Activated CD8-positive, alpha-beta T cell treated with anti-CD3 and anti-CD28 coated beads for 36 hours (primary cell): ENCODE measurements at regions not wholly inside any gene's neighbourhood (a gene's known extent, or its start where the extent isn't known, plus 50 kb on each side); places are given as distances from the start of the nearest gene placed in this dataset.
A peak's percentile ranks its signal among the peaks of the same experiment; 100 is the strongest.
"Not testable (repeated sequence)": the region's sequence is repeated elsewhere in the genome, so short reads cannot be mapped to it uniquely, and the experiment has no call there.

Experiments used
- ATAC-seq: fragments of 200-7000 bp; cut with Tn5 transposase; one replicate; pipeline ENCODE4 v1.10.0; 2021; ENCODE audit warnings: mild to moderate bottlenecking, moderate library complexity
- CTCF ChIA-PET: fragments of 350-600 bp; sonication (Branson Sonifier 250); formaldehyde crosslinking; loops from one replicate; lab custom pipeline; 2021; ENCODE audit warnings: antibody characterized with exemption; lab: Charles Lee
- POLR2A ChIA-PET: fragments of 350-600 bp; sonication (Branson Sonifier 250); formaldehyde crosslinking; loops from one replicate; lab custom pipeline; 2021; ENCODE audit warnings: antibody characterized with exemption; lab: Charles Lee
- DNase-seq: peaks from one replicate; pipeline ENCODE4 v3.0.0-alpha.2; 2020
- H3K27ac Mint-ChIP-seq: one replicate; pipeline ENCODE4 v1.8.0; 2021; ENCODE audit warnings: mild to moderate bottlenecking, mixed read lengths
- H3K27me3 Mint-ChIP-seq: one replicate; pipeline ENCODE4 v1.8.0; 2021; ENCODE audit warnings: mixed read lengths
- H3K36me3 Mint-ChIP-seq: one replicate; pipeline ENCODE4 v1.8.0; 2021; ENCODE audit warnings: low read depth, mixed read lengths
- H3K4me1 Mint-ChIP-seq: one replicate; pipeline ENCODE4 v1.8.0; 2021; ENCODE audit warnings: low read depth, mixed read lengths
- H3K4me3 Mint-ChIP-seq: one replicate; pipeline ENCODE4 v1.8.0; 2021; ENCODE audit warnings: mild to moderate bottlenecking, moderate library complexity, mixed read lengths
- H3K9me3 Mint-ChIP-seq: one replicate; pipeline ENCODE4 v1.8.0; 2021; ENCODE audit warnings: mixed read lengths
- CTCF ChIP-seq: fragments of 200-600 bp; IDR thresholded peaks from one replicate; pipeline ENCODE4 v1.8.0; 2022; ENCODE audit warnings: antibody characterized with exemption, mild to moderate bottlenecking
- intact Hi-C: fragments of 100-400 bp; cut with micrococcal nuclease; formaldehyde crosslinking; loops from one replicate; pipeline ENCODE4 v1.10.0; 2022

GRCh38 chr22:47497666-47498065 is 735.2 kb downstream of the TBC1D22A start:
- POLR2A ChIA-PET: no interaction called here
- intact Hi-C loops: no loop called here
- Mint-ChIP-seq H3K36me3 (peaks cover 7% of the 10 kb centered on the region), H3K27ac (no peak overlapping the region), H3K27me3 (peaks cover 2% of the 10 kb centered on the region), H3K4me3 (no peak overlapping the region), H3K9me3 (peaks cover 21% of the 10 kb centered on the region), H3K4me1 (peaks cover 23% of the 10 kb centered on the region)
- CTCF ChIA-PET: no interaction called here
- TF ChIP-seq CTCF: no peak
- DNase-seq (no peak), ATAC-seq (no peak)

GRCh38 chr22:47495110-47495509 is 732.7 kb downstream of the TBC1D22A start:
- no peak for DNase-seq
- ATAC-seq: peak; percentile 61
- CTCF ChIA-PET: no interaction called here
- peaks cover 2% of the 10 kb centered on the region for H3K27me3 Mint-ChIP-seq
- no peak for TF ChIP-seq CTCF
- intact Hi-C loops: no loop called here
- POLR2A ChIA-PET: no interaction called here
- peaks cover 7% of the 10 kb centered on the region for H3K36me3 Mint-ChIP-seq
- H3K4me3 Mint-ChIP-seq: no peak overlapping the region
- H3K9me3 Mint-ChIP-seq: peaks cover 16% of the 10 kb centered on the region
- peaks cover 23% of the 10 kb centered on the region for H3K4me1 Mint-ChIP-seq
- peak overlapping the region; percentile 85 for H3K27ac Mint-ChIP-seq

- POLR2A ChIA-PET, H3K27me3 Mint-ChIP-seq, H3K36me3 Mint-ChIP-seq, H3K4me3 Mint-ChIP-seq, H3K9me3 Mint-ChIP-seq, H3K4me1 Mint-ChIP-seq, H3K27ac Mint-ChIP-seq, ATAC-seq, intact Hi-C loops, DNase-seq, CTCF ChIA-PET: not testable (repeated sequence)
These were observed 725.7 kb downstream of the TBC1D22A start for GRCh38 chr22:47488131-47488530.

- Mint-ChIP-seq H3K4me1 (no peaks in the 10 kb centered on the region), H3K27me3 (peaks cover 5% of the 10 kb centered on the region), H3K36me3 (no peaks in the 10 kb centered on the region), H3K9me3 (no peaks in the 10 kb centered on the region), H3K27ac (peak overlapping the region; percentile 44), H3K4me3 (peak overlapping the region; percentile 53)
- CTCF ChIA-PET: no interaction called here
- POLR2A ChIA-PET: no interaction called here
- DNase-seq (no peak), ATAC-seq (peak; percentile 47)
- intact Hi-C loops: no loop called here
- no peak for TF ChIP-seq CTCF
These were observed 724.3 kb downstream of the TBC1D22A start for GRCh38 chr22:47486569-47487312.

GRCh38 chr22:47484960-47485569 is 722.6 kb downstream of the TBC1D22A start:
- Mint-ChIP-seq H3K4me3 (peak overlapping the region; percentile 27), H3K36me3 (no peaks in the 10 kb centered on the region), H3K27ac (peak overlapping the region; percentile 43), H3K4me1 (no peaks in the 10 kb centered on the region), H3K9me3 (no peaks in the 10 kb centered on the region), H3K27me3 (peaks cover 8% of the 10 kb centered on the region)
- ATAC-seq (no peak), DNase-seq (no peak)
- ChIA-PET POLR2A (interaction anchor here (0.6 kb wide), 1 partner anchor 15 kb away, joined by 3 read pairs; no protein-coding TSS in a partner anchor), CTCF (no interaction called here)
- intact Hi-C loops: no loop called here
- no peak for TF ChIP-seq CTCF
